ENCODE measurements at regions not wholly inside any gene's neighbourhood (a gene's known extent, or its start where the extent isn't known, plus 50 kb on each side); places are given as distances from the start of the nearest gene placed in this dataset.

DNA sequence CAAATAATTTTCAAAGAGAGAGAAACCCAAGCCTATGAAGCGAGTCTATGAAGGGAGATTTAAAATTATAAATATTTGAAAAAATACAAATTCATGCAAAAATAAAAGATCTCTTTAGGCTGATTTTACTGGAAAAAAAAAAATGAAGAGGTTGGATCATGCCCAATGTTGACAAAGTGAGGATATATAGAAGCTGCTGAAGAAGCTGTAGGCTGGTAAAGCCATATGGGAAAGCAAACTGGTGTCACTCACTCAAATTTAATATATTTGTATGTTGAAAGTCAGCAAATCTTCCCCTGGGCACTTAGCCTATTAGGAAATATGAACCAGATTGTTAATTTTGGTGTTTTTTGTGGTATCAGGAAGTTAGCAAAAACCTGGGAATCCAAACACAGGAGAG lies 61.8 kb upstream of the BCHE start:
- DNase-seq (ENCODE audit: low read depth) = no peak
- in situ Hi-C loops (cut with HindIII; ENCODE audit: low pct_unique_long_range_greater_than_20kb, low sequenced_read_pairs) = no loop called here

DNA sequence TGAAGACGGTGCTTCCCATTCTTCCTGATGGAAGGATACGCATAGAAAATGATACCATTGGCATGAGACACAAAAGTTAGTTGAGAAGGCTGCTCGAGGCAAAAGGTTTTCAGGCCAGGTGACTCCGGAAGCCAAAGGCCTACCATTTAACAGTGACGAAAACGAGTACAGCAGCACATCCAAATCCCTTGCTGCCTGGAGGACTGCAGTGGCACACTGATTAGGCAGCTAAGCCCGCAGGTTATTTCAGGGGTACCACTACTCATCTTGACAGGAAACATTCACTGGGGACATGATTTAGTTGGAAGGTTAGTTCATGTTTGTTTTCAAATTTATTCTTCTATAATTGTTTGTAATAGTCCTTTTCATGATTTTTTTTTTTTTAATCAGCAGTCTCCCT lies 59.9 kb upstream of the BCHE start:
- no peak for DNase-seq (ENCODE audit: low read depth)
- in situ Hi-C loops (cut with HindIII; ENCODE audit: low pct_unique_long_range_greater_than_20kb, low sequenced_read_pairs) = no loop called here

GRCh38 chr3:165895919-165896318 lies 58.7 kb upstream of the BCHE start:
- in situ Hi-C loops (cut with HindIII; ENCODE audit: low pct_unique_long_range_greater_than_20kb, low sequenced_read_pairs) = no loop called here
- no peak for DNase-seq (ENCODE audit: low read depth)

GRCh38 chr3:165892565-165892964 lies 55.3 kb upstream of the BCHE start:
- DNase-seq (ENCODE audit: low read depth) = no peak
- in situ Hi-C loops (cut with HindIII; ENCODE audit: low pct_unique_long_range_greater_than_20kb, low sequenced_read_pairs) = no loop called here
